ENCODE measurements at regions not wholly inside any gene's neighbourhood (a gene's known extent, or its start where the extent isn't known, plus 50 kb on each side); places are given as distances from the start of the nearest gene placed in this dataset.

- H3K4me2 ChIP-seq = no peak overlapping the region
- H3K36me3 ChIP-seq = no peaks in the 10 kb centered on the region
- no peak for TF ChIP-seq Cebpa-rat (IDR thresholded peaks at IDR 0.05)
- H4K20me1 ChIP-seq = no peaks in the 10 kb centered on the region
- no peak overlapping the region for H3K9ac ChIP-seq
- no peak overlapping the region for H3K4me3 ChIP-seq
- no peaks in the 10 kb centered on the region; a peak in 1 of 22 replicates for H3K9me3 ChIP-seq (replicated peaks in 1 of 11)
- H3K4me1 ChIP-seq = peaks cover 9 to 29% (median 15%) of the 10 kb centered on the region in 10 experiments; a peak in 16 of 20 replicates
- H3K27ac ChIP-seq = no peak overlapping the region
- H3K27me3 ChIP-seq = 0 out of 22 replicates have a peak, but pooled peaks cover 0 to 7% (median 0%) of the 10 kb centered on the region in 11 experiments
Observed at GRCh38 chr6:48021904-48022303, 89.1 kb downstream of the PTCHD4 start.

DNA sequence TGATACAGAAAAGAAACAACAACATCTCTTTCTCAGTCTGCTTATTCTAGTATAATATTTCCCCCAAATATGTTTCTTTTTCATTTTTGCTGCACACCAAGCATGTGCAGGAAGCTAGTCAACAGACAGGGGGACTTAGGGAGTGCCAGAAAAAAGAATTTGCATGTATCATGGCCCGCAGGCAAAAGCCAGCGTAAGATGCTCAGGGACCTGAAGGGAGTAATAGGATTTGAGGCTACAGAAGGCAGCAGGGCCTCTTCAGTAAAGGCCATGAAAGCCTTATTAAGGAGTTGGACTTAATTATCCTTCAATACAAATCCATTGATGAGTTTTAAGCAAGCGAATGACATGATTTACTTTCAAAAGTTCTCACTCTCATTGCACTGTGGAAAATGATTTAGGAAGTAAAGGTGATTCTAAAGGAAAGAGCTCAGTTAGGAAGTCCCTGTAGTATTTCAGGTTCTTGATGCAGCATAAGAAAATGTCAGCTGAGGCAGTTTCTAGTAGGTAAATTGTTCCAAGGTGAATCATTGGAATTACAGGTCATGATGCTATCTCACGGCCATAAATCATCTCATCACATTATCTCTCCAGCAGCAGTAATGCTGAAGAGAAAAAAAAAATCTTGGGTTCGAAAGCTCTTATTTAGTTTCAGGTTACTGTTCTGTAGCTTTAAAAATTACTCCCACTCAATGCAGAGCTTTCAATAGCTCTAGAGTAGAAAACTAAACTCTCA, 94.8 kb downstream of the PTCHD4 start:
- Histone ChIP-seq H3K36me3 (no peaks in the 10 kb centered on the region), H3K27me3 (no peaks in the 10 kb centered on the region), H3K9ac (no peak overlapping the region), H3K4me2 (no peak overlapping the region), H3K4me1 (no peaks in the 10 kb centered on the region), H3K27ac (no peak overlapping the region), H4K20me1 (no peaks in the 10 kb centered on the region), H3K4me3 (no peak overlapping the region), H3K9me3 (replicated peaks in 1 of 11) (no peaks in the 10 kb centered on the region; a peak in 1 of 22 replicates)
- TF ChIP-seq Cebpa-rat (IDR thresholded peaks at IDR 0.05) = no peak

DNA sequence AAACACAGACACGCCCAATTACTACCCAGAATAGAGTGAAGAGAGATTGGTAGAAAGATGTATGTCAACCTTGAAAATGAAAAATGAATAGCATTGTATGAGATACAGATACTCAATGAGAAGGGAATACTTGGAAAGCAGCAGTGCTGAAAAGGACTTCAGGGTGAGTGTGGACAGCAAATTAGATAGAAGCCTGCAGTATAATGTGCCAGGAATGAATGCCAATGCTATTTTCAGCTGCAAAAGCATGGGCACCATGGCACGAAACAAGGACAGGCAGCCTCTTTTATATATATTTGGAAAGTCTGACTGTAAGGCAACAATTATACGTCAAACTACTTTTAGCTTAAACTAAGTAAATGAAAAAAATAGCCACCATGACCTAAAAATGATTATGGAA, 118.2 kb downstream of the PTCHD4 start:
- Histone ChIP-seq H3K36me3 (no peaks in the 10 kb centered on the region), H3K4me1 (no peaks in the 10 kb centered on the region), H4K20me1 (no peaks in the 10 kb centered on the region), H3K4me2 (no peak overlapping the region), H3K4me3 (no peak overlapping the region), H3K27me3 (no peaks in the 10 kb centered on the region), H3K9ac (no peak overlapping the region), H3K9me3 (replicated peaks in 1 of 11) (peaks cover 8 to 19% (median 15%) of the 10 kb centered on the region in 11 experiments; a peak in 16 of 22 replicates), H3K27ac (no peak overlapping the region)
- TF ChIP-seq Cebpa-rat (IDR thresholded peaks at IDR 0.05) = no peak

GRCh38 chr6:47983491-47983890, 127.5 kb downstream of the PTCHD4 start:
- H3K4me1 ChIP-seq = peaks cover 0 to 9% (median 3%) of the 10 kb centered on the region in 10 experiments; a peak in 4 of 20 replicates
- H3K27me3 ChIP-seq = no peaks in the 10 kb centered on the region
- no peaks in the 10 kb centered on the region for H3K36me3 ChIP-seq
- no peak overlapping the region for H3K4me2 ChIP-seq
- no peak overlapping the region for H3K9ac ChIP-seq
- no peak overlapping the region for H3K4me3 ChIP-seq
- H3K27ac ChIP-seq = no peak overlapping the region
- no peaks in the 10 kb centered on the region for H4K20me1 ChIP-seq
- peaks cover 0 to 8% (median 0%) of the 10 kb centered on the region in 11 experiments; a peak in 5 of 22 replicates for H3K9me3 ChIP-seq (replicated peaks in 1 of 11)
- TF ChIP-seq Cebpa-rat (IDR thresholded peaks at IDR 0.05) = no peak

GRCh38 chr6:47977314-47977713, 133.7 kb downstream of the PTCHD4 start:
- Histone ChIP-seq H3K4me2 (no peak overlapping the region), H3K4me1 (peaks cover 0 to 9% (median 3%) of the 10 kb centered on the region in 10 experiments; a peak in 4 of 20 replicates), H3K9ac (no peak overlapping the region), H3K9me3 (replicated peaks in 1 of 11) (no peaks in the 10 kb centered on the region), H3K27ac (no peak overlapping the region), H3K36me3 (no peaks in the 10 kb centered on the region), H3K27me3 (no peaks in the 10 kb centered on the region), H4K20me1 (no peaks in the 10 kb centered on the region), H3K4me3 (no peak overlapping the region)
- TF ChIP-seq Cebpa-rat (IDR thresholded peaks at IDR 0.05) = no peak

- no peak overlapping the region for H3K9ac ChIP-seq
Observed at GRCh38 chr6:47974106-47974505, 136.9 kb downstream of the PTCHD4 start.

GRCh38 chr6:47970826-47971225, 140.2 kb downstream of the PTCHD4 start:
- no peaks in the 10 kb centered on the region for H3K36me3 ChIP-seq
- no peak overlapping the region for H3K27ac ChIP-seq
- H3K27me3 ChIP-seq = no peaks in the 10 kb centered on the region
- no peaks in the 10 kb centered on the region for H4K20me1 ChIP-seq
- TF ChIP-seq Cebpa-rat (IDR thresholded peaks at IDR 0.05) = no peak
- H3K4me1 ChIP-seq = no peaks in the 10 kb centered on the region
- no peak overlapping the region for H3K9ac ChIP-seq
- H3K4me3 ChIP-seq = no peak overlapping the region
- H3K4me2 ChIP-seq = no peak overlapping the region
- H3K9me3 ChIP-seq (replicated peaks in 1 of 11) = peaks cover 0 to 5% (median 0%) of the 10 kb centered on the region in 11 experiments; a peak in 1 of 22 replicates

More at GRCh38 chr6:47974106-47974505, 136.9 kb downstream of the PTCHD4 start:
- no peaks in the 10 kb centered on the region for H4K20me1 ChIP-seq
- no peak overlapping the region for H3K4me3 ChIP-seq
- no peaks in the 10 kb centered on the region for H3K4me1 ChIP-seq
- H3K27me3 ChIP-seq = no peaks in the 10 kb centered on the region
- no peaks in the 10 kb centered on the region for H3K36me3 ChIP-seq
- TF ChIP-seq Cebpa-rat (IDR thresholded peaks at IDR 0.05) = no peak
- no peak overlapping the region for H3K4me2 ChIP-seq
- H3K9me3 ChIP-seq (replicated peaks in 1 of 11) = no peaks in the 10 kb centered on the region
- H3K27ac ChIP-seq = no peak overlapping the region

- Histone ChIP-seq H3K27ac (no peak overlapping the region), H3K9ac (no peak overlapping the region), H3K4me2 (no peak overlapping the region), H4K20me1 (no peaks in the 10 kb centered on the region), H3K9me3 (replicated peaks in 1 of 11) (peaks cover 0 to 5% (median 0%) of the 10 kb centered on the region in 11 experiments; a peak in 1 of 22 replicates), H3K36me3 (no peaks in the 10 kb centered on the region), H3K4me1 (no peaks in the 10 kb centered on the region), H3K27me3 (no peaks in the 10 kb centered on the region), H3K4me3 (no peak overlapping the region)
- TF ChIP-seq Cebpa-rat (IDR thresholded peaks at IDR 0.05) = no peak
Observed at GRCh38 chr6:47967843-47968242, 143.2 kb downstream of the PTCHD4 start.

DNA sequence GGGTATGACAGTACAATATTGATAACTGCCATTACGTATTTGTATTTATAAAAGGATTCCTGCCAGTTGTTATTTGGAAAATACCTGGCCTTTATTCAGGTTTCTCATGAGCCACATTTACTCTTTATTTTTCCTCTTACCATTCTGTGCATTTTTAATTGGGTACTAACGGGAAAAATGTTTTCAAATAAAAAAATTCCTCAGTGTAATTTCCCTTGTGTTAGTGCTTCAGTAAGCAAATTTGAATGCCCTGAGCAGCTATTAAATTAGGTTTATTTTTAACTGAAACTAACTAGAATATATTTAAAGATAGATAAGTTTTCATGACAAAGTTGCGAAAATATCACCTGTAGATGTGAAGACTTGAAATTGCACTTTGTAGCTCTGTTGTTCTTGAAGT, 146.0 kb downstream of the PTCHD4 start:
- H3K4me2 ChIP-seq = no peak overlapping the region
- H3K27me3 ChIP-seq = no peaks in the 10 kb centered on the region
- no peak overlapping the region for H3K27ac ChIP-seq
- no peaks in the 10 kb centered on the region for H3K4me1 ChIP-seq
- H4K20me1 ChIP-seq = no peaks in the 10 kb centered on the region
- H3K9ac ChIP-seq = no peak overlapping the region
- no peaks in the 10 kb centered on the region for H3K36me3 ChIP-seq
- H3K9me3 ChIP-seq (replicated peaks in 1 of 11) = peaks cover 0 to 5% (median 0%) of the 10 kb centered on the region in 11 experiments; a peak in 1 of 22 replicates
- TF ChIP-seq Cebpa-rat (IDR thresholded peaks at IDR 0.05) = no peak
- no peak overlapping the region for H3K4me3 ChIP-seq

GRCh38 chr6:47952640-47953039, 158.4 kb downstream of the PTCHD4 start:
- H3K36me3 ChIP-seq = no peaks in the 10 kb centered on the region
- H4K20me1 ChIP-seq = no peaks in the 10 kb centered on the region
- H3K4me1 ChIP-seq = no peaks in the 10 kb centered on the region
- H3K27me3 ChIP-seq = no peaks in the 10 kb centered on the region
- H3K9ac ChIP-seq = no peak overlapping the region
- no peaks in the 10 kb centered on the region for H3K9me3 ChIP-seq (replicated peaks in 1 of 11)
- H3K4me2 ChIP-seq = no peak overlapping the region
- H3K4me3 ChIP-seq = no peak overlapping the region
- TF ChIP-seq Cebpa-rat (IDR thresholded peaks at IDR 0.05) = no peak
- no peak overlapping the region for H3K27ac ChIP-seq

All from BLaER1 treated with 17β-estradiol and CSF1 and Interleukin-3, amounts not matched to agents 10 nM and 100 nM (cell line).